Activated CD4-positive, alpha-beta memory T cell treated with anti-CD3 and anti-CD28 coated beads, Interleukin-2, amount 10 ng/mL, durations not matched to agents 7 days and 5 days (primary cell): ENCODE measurements at regions not wholly inside any gene's neighbourhood (a gene's known extent, or its start where the extent isn't known, plus 50 kb on each side); places are given as distances from the start of the nearest gene placed in this dataset.

Experiments
- CTCF ChIA-PET: fragments of 350-600 bp; sonication (Branson Sonifier 250); formaldehyde crosslinking; loops from one replicate; lab custom pipeline; 2021; ENCODE audit warnings: antibody characterized with exemption, inconsistent platforms; lab: Charles Lee
- POLR2A ChIA-PET: fragments of 350-600 bp; sonication (Branson Sonifier 250); formaldehyde crosslinking; loops from one replicate; lab custom pipeline; 2021; ENCODE audit warnings: antibody characterized with exemption; lab: Charles Lee
- DNase-seq: peaks from one replicate; pipeline ENCODE4 v3.0.0-alpha.2; 2020
- H3K27ac Mint-ChIP-seq: one replicate; pipeline ENCODE4 v1.8.0; 2021; ENCODE audit warnings: mild to moderate bottlenecking, mixed read lengths
- H3K27me3 Mint-ChIP-seq: one replicate; pipeline ENCODE4 v1.8.0; 2021; ENCODE audit warnings: mixed read lengths
- H3K36me3 Mint-ChIP-seq: one replicate; pipeline ENCODE4 v1.8.0; 2021; ENCODE audit warnings: low read depth, mixed read lengths
- H3K4me1 Mint-ChIP-seq: one replicate; pipeline ENCODE4 v1.8.0; 2021; ENCODE audit warnings: mixed read lengths
- H3K4me3 Mint-ChIP-seq: one replicate; pipeline ENCODE4 v1.8.0; 2021; ENCODE audit warnings: mild to moderate bottlenecking, mixed read lengths
- H3K9me3 Mint-ChIP-seq: one replicate; pipeline ENCODE4 v1.8.0; 2021; ENCODE audit warnings: mixed read lengths

DNA sequence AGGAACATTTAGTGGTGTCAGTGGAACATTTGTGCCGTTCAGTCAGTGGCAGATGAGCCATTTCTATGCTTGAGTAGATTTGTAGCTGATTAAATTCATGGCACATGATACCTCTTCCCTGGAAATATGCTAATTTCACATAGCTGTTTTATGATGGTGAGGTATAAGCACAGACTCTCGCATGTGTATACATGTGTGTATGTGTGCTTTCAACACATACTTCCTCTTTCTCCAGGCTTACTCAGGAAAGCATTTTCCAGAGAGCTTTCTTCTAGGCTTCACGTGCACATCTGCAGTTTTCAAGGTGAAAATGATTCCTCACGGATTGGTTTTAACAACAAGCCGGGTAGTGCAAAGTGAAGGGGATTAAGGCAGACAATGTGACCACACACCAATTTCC is 396.5 kb downstream of the HDGFL1 start:
- no peak for DNase-seq
- Mint-ChIP-seq H3K27ac (no peak overlapping the region), H3K9me3 (peaks cover 6% of the 10 kb centered on the region), H3K36me3 (no peaks in the 10 kb centered on the region), H3K4me1 (peaks cover 3% of the 10 kb centered on the region), H3K27me3 (no peaks in the 10 kb centered on the region), H3K4me3 (no peak overlapping the region)
- POLR2A ChIA-PET: no interaction called here
- CTCF ChIA-PET: interaction anchor here (1.0 kb wide), 1 partner anchor 19 kb away, joined by 3 read pairs; no protein-coding TSS in a partner anchor

DNA sequence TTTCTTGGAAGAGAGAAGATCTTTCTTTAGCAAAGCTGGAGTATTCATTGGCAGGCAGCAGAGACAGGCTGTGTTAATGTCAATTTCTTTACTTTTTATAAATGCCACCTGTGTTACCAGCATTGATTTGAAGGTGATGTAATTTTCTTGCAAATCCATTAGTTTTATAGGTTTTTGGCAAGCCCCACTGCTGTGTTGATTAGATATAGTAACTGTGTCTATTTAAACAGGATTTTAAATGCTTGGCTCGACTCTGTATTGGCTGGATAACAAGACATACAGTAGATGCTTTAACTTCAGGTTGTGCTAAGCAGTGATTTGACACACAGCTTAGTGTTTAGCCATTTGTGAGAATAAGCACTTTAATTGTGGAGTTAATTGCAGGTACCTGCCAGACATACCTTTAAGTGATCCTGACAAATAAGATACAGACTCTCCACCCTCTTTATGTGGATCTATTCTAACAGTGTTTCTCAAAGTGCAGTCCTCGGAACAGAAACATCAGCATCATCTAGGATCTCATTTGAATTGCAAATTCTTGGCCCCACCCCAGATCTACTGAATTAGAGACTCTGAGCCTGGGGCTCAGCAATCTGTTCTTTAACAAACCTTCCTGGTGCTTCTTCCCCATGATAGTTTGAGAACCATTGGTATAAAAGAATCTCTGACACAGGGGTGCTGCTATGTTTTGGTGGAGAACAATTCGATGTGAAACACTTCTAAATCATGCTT is 397.5 kb downstream of the HDGFL1 start:
- CTCF ChIA-PET: no interaction called here
- POLR2A ChIA-PET: no interaction called here
- peaks cover 6% of the 10 kb centered on the region for H3K9me3 Mint-ChIP-seq
- no peak for DNase-seq
- no peak overlapping the region for H3K27ac Mint-ChIP-seq
- H3K4me1 Mint-ChIP-seq: peaks cover 3% of the 10 kb centered on the region
- H3K36me3 Mint-ChIP-seq: no peaks in the 10 kb centered on the region
- no peaks in the 10 kb centered on the region for H3K27me3 Mint-ChIP-seq
- H3K4me3 Mint-ChIP-seq: no peak overlapping the region

DNA sequence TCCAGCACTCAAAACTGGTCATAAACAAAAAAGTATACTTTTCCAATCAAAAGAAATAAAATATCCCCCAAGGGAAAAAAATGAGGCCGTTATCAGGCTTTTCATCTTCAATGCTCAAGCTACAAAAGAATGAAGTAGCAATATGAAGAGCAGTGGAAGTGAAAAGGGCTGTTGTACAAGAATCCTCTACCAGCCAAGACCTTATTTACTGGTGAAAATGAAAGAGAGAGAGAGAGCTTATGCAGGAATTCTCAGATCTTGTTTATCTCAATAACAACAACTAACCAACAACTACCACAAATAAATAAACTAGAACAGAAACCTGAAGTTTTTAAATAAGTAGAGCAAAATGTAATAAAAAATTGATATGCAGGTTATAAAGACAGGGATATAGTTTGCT is 400.6 kb downstream of the HDGFL1 start:
- no peak overlapping the region for H3K27ac Mint-ChIP-seq
- H3K9me3 Mint-ChIP-seq: peaks cover 6% of the 10 kb centered on the region
- no peaks in the 10 kb centered on the region for H3K36me3 Mint-ChIP-seq
- ChIA-PET CTCF (no interaction called here), POLR2A (no interaction called here)
- no peaks in the 10 kb centered on the region for H3K27me3 Mint-ChIP-seq
- no peak overlapping the region for H3K4me3 Mint-ChIP-seq
- no peak for DNase-seq
- no peaks in the 10 kb centered on the region for H3K4me1 Mint-ChIP-seq

DNA sequence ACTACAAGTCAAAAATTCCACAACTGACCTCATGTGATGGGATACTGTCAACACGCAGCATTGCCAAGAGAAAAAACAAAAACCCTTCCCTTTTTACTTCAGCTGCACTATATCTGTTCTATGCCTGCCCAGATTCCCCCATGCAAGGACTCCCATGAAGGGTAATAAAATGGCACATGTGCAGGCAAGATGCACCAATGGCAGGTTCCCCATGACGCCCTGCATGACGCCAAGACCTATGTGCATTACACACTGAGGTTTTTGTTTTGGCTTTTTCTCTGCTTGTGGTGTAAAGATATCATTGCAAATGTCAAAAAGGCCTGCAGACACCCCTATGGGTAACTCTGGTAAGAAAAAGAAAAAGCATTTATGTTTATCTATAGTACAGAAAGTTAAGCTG is 403.4 kb downstream of the HDGFL1 start:
- CTCF ChIA-PET: no interaction called here
- POLR2A ChIA-PET: no interaction called here
- Mint-ChIP-seq H3K36me3 (no peaks in the 10 kb centered on the region), H3K4me3 (no peak overlapping the region), H3K4me1 (no peaks in the 10 kb centered on the region), H3K27ac (no peak overlapping the region), H3K27me3 (no peaks in the 10 kb centered on the region), H3K9me3 (peaks cover 6% of the 10 kb centered on the region)
- DNase-seq: no peak

DNA sequence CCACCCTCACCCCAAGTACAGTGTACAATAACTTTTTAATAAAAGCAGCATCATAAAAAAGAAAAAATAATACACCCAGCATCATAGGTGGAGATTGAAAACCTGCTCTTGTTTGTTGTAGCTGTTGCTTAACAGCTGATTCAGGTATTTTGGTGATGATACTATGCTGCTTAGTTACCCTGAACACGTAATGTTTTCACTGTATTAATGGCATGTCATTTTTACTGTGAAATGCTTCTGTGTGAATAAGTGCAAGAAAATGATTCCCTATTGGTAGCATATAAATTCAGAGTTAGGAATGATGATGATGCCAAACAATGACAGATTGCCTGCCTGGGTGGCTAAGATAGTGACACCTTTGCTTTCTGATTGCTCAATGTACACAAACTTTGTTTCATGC is 405.7 kb downstream of the HDGFL1 start:
- Mint-ChIP-seq H3K27ac (no peak overlapping the region), H3K36me3 (no peaks in the 10 kb centered on the region), H3K9me3 (no peaks in the 10 kb centered on the region), H3K4me1 (no peaks in the 10 kb centered on the region), H3K4me3 (no peak overlapping the region), H3K27me3 (no peaks in the 10 kb centered on the region)
- no peak for DNase-seq
- CTCF ChIA-PET: no interaction called here
- POLR2A ChIA-PET: no interaction called here

DNA sequence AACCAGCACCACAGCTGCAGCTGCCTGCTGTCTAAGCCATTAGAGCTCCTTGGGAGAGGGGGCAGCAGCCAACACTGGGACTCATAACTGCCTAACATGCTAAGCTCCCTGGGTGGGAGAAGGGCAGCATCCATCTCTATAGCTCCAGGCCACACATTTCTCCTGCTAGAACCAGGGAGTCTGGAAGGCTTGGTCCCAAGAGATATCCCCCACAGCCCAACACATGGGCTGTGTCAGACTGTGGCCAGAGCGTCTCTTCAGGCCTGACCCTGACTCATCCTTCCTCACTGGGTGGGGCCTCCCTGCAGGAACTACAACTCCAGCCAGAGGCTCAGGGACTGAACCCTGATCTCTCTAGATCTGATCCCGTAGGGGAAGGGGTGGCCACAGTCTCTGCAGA is 411.1 kb downstream of the HDGFL1 start:
- no peak overlapping the region for H3K27ac Mint-ChIP-seq
- DNase-seq: no peak
- ChIA-PET CTCF (no interaction called here), POLR2A (no interaction called here)
- H3K4me3 Mint-ChIP-seq: no peak overlapping the region
- H3K36me3 Mint-ChIP-seq: no peaks in the 10 kb centered on the region
- H3K27me3 Mint-ChIP-seq: no peaks in the 10 kb centered on the region
- peaks cover 8% of the 10 kb centered on the region for H3K9me3 Mint-ChIP-seq
- H3K4me1 Mint-ChIP-seq: no peaks in the 10 kb centered on the region

DNA sequence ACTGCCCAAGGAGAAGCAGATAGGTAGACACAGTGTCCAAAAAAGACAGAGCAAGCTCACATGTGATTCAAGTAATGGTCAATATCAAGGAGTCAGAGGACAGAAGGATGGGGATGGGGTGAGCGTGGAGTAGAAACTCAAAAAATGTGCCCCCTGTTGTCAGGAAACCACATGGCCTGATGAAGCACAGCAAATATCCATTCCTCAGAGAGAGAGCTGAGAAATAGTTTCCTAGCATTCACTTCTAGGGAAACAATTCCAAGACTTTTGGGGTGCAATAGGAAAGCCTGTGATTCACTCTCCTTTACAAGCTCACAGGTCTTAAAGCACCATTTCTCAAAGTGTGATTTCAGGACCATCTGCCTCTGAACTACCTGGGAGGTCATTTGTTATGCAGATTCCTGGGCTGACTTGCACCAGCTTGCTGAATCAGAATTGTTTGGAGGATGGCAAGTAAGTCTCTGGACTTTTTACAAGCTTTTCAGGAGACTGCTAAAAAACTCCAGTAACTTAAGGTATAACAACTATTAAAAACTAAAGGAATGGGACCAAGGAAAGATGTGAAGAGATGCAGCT is 432.8 kb downstream of the HDGFL1 start:
- ChIA-PET CTCF (no interaction called here), POLR2A (no interaction called here)
- H3K4me3 Mint-ChIP-seq: no peak overlapping the region
- no peaks in the 10 kb centered on the region for H3K36me3 Mint-ChIP-seq
- H3K27ac Mint-ChIP-seq: no peak overlapping the region
- H3K27me3 Mint-ChIP-seq: no peaks in the 10 kb centered on the region
- H3K9me3 Mint-ChIP-seq: peaks cover 4% of the 10 kb centered on the region
- no peak for DNase-seq
- no peaks in the 10 kb centered on the region for H3K4me1 Mint-ChIP-seq

DNA sequence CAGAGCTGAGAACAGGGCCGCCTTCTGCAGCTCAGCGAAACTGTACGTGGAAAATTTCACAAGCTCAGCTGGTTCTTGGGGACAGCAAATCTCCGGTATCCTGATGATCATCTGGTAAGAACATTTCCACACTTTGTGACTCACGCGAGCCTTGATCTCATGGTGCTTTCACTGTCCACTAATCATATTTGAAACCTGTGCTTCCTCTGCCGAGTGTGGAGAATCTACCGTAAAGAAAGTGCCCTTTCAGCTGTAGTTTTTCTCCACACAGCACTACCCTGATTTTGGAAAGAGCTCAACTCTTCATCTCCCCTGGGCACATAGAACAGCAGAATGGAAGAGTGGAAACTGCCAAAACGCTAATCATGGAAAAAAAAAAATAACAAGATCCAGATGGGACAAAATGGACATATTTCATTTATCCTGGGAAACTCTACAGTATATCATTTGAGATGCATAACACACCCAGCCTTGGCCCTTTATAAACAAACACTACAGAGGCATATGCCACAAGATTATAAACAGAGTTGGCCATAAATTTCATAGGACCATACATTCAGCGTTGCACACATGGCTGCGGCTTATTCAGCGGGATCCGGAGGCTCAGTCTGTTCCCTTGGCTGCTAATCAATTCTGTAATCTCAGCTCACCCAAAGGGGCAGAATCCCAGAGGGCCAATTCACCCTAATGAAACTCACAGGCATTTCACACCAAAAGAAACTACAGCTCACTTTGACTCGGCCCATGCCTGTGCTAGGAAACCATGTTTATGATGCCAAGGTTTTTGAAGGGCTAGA is 434.5 kb downstream of the HDGFL1 start:
- CTCF ChIA-PET: no interaction called here
- H3K4me1 Mint-ChIP-seq: no peaks in the 10 kb centered on the region
- no peaks in the 10 kb centered on the region for H3K27me3 Mint-ChIP-seq
- H3K27ac Mint-ChIP-seq: no peak overlapping the region
- POLR2A ChIA-PET: no interaction called here
- peaks cover 4% of the 10 kb centered on the region for H3K9me3 Mint-ChIP-seq
- H3K4me3 Mint-ChIP-seq: no peak overlapping the region
- no peak for DNase-seq
- no peaks in the 10 kb centered on the region for H3K36me3 Mint-ChIP-seq

DNA sequence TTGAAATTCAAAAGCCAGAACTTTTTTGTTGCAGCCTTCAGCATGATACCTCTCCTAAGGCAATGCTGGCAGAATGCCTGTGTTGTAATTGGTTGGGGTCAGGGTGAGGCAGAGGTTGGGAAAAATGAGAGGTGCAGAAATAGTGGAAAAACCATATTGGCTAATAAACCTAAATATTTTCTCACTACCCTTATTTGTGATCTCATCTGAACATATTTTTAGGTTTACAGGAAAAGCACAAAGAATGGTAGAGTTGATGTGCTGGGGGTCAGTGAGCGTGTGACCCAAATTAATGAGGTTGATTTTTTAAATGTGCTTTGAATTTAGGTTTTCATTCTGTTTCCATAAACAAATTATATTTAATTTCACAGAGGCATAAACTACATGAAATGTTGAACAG is 437.3 kb downstream of the HDGFL1 start:
- H3K4me3 Mint-ChIP-seq: no peak overlapping the region
- no peaks in the 10 kb centered on the region for H3K27me3 Mint-ChIP-seq
- H3K4me1 Mint-ChIP-seq: no peaks in the 10 kb centered on the region
- no peak overlapping the region for H3K27ac Mint-ChIP-seq
- no peak for DNase-seq
- H3K36me3 Mint-ChIP-seq: no peaks in the 10 kb centered on the region
- peaks cover 4% of the 10 kb centered on the region for H3K9me3 Mint-ChIP-seq
- CTCF ChIA-PET: no interaction called here
- POLR2A ChIA-PET: no interaction called here

DNA sequence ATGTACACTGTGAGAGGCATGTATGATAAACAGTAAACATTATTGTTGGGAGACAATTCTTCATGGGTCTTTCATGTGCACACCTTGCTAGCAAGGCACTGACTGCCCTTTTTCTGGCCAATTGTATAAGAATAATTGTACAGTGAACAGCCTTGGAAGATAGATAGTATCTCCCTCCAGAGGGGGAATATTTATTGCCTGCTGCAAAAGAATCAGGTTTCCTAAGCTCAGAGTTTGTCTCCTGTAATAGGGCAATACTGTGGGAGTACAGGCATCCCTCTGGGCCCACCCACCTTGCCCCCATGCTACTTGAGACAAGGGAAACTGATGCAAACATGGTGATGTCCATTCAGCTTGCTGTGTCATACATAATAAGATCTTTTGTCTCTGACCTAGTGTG is 442.2 kb downstream of the HDGFL1 start:
- Mint-ChIP-seq H3K27me3 (no peaks in the 10 kb centered on the region), H3K9me3 (no peaks in the 10 kb centered on the region), H3K4me1 (no peaks in the 10 kb centered on the region), H3K4me3 (no peak overlapping the region), H3K27ac (no peak overlapping the region), H3K36me3 (no peaks in the 10 kb centered on the region)
- CTCF ChIA-PET: no interaction called here
- POLR2A ChIA-PET: no interaction called here
- DNase-seq: no peak

DNA sequence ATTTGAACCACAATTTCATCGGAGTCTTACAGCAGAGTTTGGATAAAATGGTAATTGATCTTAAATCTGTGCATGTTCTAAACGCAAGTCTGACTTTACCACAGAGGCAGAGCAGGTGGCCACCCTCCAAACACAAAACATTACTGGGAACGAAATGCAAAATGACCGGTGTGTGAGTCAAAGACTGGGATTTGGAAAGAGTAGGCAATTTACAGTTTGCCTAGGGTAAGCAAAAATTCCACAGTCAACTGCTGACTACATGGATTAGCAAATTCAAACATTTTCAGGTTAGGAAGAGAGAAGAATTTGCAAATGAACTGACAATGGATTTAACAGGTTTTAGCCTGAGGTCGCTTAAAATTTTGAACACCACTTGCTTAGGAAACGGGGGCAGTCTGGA is 444.4 kb downstream of the HDGFL1 start:
- H3K4me3 Mint-ChIP-seq: no peak overlapping the region
- H3K36me3 Mint-ChIP-seq: no peaks in the 10 kb centered on the region
- no peaks in the 10 kb centered on the region for H3K9me3 Mint-ChIP-seq
- CTCF ChIA-PET: no interaction called here
- POLR2A ChIA-PET: no interaction called here
- no peaks in the 10 kb centered on the region for H3K27me3 Mint-ChIP-seq
- no peaks in the 10 kb centered on the region for H3K4me1 Mint-ChIP-seq
- DNase-seq: no peak
- H3K27ac Mint-ChIP-seq: no peak overlapping the region

DNA sequence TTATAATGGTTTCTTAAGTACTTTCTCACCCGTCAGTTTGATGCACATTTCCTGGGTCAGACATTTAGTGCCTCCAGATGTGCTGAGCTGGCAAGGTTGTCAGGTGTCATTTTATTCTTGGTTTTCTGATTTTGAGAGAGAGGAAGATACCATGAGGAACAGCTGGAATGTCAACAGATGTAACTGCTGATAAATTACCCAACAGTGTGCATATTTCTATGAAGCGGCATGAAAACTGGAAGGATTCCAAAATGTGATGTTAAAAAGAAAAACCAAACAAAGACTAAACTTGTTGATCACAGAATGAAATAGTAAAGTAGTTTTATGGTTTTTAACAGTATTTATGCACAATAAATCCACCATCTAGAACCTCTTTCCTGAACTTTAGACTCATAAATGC is 447.3 kb downstream of the HDGFL1 start:
- H3K27ac Mint-ChIP-seq: no peak overlapping the region
- H3K27me3 Mint-ChIP-seq: no peaks in the 10 kb centered on the region
- ChIA-PET POLR2A (no interaction called here), CTCF (no interaction called here)
- no peak for DNase-seq
- no peaks in the 10 kb centered on the region for H3K36me3 Mint-ChIP-seq
- peaks cover 4% of the 10 kb centered on the region for H3K9me3 Mint-ChIP-seq
- no peaks in the 10 kb centered on the region for H3K4me1 Mint-ChIP-seq
- H3K4me3 Mint-ChIP-seq: no peak overlapping the region

DNA sequence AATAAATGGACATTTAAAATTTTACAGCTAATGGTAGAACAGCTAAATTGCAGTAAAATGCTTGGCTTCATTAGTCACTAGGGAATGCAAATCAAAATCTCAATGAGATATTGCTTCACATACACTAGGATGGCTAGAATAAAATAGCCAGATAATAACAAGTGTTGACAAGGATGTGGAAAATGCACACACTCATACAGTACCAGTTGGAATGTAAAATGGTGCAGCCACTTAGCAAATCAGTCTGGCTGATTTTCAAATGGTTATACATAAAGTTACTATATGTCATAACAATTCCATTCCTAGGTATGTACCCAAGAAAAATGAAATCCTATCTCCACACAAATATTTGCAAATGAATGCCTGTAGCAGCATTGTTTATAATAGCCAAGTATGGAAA is 452.1 kb downstream of the HDGFL1 start:
- no peaks in the 10 kb centered on the region for H3K27me3 Mint-ChIP-seq
- CTCF ChIA-PET: no interaction called here
- H3K36me3 Mint-ChIP-seq: no peaks in the 10 kb centered on the region
- H3K27ac Mint-ChIP-seq: no peak overlapping the region
- no peak for DNase-seq
- peaks cover 11% of the 10 kb centered on the region for H3K9me3 Mint-ChIP-seq
- POLR2A ChIA-PET: no interaction called here
- no peak overlapping the region for H3K4me3 Mint-ChIP-seq
- H3K4me1 Mint-ChIP-seq: no peaks in the 10 kb centered on the region
